ENCODE measurements at regions not wholly inside any gene's neighbourhood (a gene's known extent, or its start where the extent isn't known, plus 50 kb on each side); places are given as distances from the start of the nearest gene placed in this dataset.

DNA sequence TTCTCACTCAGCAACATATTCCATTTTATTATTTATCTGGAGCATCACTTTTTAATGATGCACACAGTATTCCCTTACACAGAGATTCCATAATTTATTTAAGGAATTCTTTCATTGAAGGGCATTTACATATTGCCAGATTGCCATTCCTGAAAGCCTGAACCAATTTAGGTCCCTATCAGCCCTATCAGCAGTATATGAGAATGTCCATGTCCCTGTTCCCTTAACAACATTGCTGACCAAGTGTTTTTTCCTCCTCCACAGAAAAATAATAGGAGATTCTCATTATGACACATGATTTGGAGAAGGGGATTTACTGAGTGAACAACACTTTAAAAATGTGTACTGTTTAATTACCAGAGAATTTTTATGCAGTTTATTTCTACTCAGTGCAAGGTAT lies 90.1 kb upstream of the PHOX2B start:
- H3K9me3 ChIP-seq = no peaks in the 10 kb centered on the region
- H3K27me3 ChIP-seq = no peaks in the 10 kb centered on the region
- no peak for DNase-seq
- H3K9ac ChIP-seq (ENCODE audit: low read depth in 2 of 2, low read length in 2 of 2) = no peak overlapping the region
- H3K4me1 ChIP-seq = no peaks in the 10 kb centered on the region
- TF ChIP-seq, protein P1, sequence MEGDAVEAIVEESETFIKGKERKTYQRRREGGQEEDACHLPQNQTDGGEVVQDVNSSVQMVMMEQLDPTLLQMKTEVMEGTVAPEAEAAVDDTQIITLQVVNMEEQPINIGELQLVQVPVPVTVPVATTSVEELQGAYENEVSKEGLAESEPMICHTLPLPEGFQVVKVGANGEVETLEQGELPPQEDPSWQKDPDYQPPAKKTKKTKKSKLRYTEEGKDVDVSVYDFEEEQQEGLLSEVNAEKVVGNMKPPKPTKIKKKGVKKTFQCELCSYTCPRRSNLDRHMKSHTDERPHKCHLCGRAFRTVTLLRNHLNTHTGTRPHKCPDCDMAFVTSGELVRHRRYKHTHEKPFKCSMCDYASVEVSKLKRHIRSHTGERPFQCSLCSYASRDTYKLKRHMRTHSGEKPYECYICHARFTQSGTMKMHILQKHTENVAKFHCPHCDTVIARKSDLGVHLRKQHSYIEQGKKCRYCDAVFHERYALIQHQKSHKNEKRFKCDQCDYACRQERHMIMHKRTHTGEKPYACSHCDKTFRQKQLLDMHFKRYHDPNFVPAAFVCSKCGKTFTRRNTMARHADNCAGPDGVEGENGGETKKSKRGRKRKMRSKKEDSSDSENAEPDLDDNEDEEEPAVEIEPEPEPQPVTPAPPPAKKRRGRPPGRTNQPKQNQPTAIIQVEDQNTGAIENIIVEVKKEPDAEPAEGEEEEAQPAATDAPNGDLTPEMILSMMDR (IDR thresholded peaks at IDR 0.05) = no peak
- intact Hi-C loops (cut with DNase I) = no loop called here
- no peaks in the 10 kb centered on the region for H3K36me3 ChIP-seq
- H3K4me3 ChIP-seq = no peak overlapping the region
- H3K27ac ChIP-seq = no peak overlapping the region

DNA sequence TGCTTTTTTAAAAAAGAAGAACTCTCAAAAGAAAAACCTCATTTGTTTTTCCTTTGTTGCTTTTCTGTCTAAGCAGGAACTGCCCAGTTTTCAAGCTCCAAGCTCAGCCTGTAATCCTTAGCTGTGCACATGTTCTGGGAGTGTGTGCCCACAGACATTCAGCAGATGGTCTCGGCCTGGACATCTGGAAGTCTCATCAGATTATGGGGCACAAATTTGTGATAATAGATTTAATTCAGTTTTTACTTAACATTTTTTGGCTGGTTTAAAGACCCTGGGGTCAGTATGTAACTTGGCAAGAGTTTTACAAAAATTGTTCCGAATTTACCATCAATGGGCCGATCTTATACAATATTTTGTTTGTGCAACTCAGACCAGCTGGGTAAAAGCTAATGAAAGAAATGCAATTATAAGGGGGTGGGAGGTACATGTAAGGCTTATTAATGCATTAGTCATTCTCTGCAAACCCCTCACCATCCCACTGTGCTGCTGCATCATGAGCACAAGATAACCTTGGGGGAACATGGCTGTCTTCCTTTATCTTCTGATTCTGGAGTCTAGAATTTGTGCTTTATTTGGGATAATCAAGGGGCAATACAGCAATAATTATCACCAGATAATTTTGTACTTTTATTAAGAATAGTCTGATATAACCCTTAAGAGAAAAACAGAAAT lies 86.9 kb upstream of the PHOX2B start:
- no peak overlapping the region for H3K27ac ChIP-seq
- intact Hi-C loops (cut with DNase I) = no loop called here
- no peaks in the 10 kb centered on the region for H3K27me3 ChIP-seq
- H3K9me3 ChIP-seq = no peaks in the 10 kb centered on the region
- no peak overlapping the region for H3K4me3 ChIP-seq
- no peak for DNase-seq
- no peaks in the 10 kb centered on the region for H3K4me1 ChIP-seq
- TF ChIP-seq, protein P1 (IDR thresholded peaks at IDR 0.05) = no peak
- no peaks in the 10 kb centered on the region for H3K36me3 ChIP-seq
- H3K9ac ChIP-seq (ENCODE audit: low read depth in 2 of 2, low read length in 2 of 2) = no peak overlapping the region

DNA sequence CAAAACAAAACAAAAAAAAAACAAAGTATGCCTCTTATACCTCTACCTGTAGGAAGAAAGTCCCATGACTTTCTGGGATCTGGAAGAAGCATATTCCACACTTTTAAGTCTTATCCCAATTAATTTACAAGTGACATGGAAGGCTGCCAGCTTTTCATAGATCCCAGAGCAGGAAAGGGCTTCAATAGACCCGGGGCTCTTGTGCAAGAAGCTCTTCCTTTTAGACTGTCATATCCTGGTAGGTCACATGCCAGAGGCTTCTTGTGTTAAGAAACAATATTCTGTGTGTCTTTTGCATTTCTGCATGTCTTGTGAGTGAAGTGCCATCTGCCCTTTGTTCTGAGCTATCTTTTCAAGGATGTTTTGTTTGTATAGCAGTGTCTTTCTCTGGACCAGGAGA lies 84.4 kb upstream of the PHOX2B start:
- H3K4me3 ChIP-seq = no peak overlapping the region
- H3K27ac ChIP-seq = no peak overlapping the region
- no peaks in the 10 kb centered on the region for H3K4me1 ChIP-seq
- H3K27me3 ChIP-seq = no peaks in the 10 kb centered on the region
- DNase-seq = no peak
- no peak overlapping the region for H3K9ac ChIP-seq (ENCODE audit: low read depth in 2 of 2, low read length in 2 of 2)
- intact Hi-C loops (cut with DNase I) = no loop called here
- H3K9me3 ChIP-seq = no peaks in the 10 kb centered on the region
- TF ChIP-seq, protein P1 (IDR thresholded peaks at IDR 0.05) = no peak
- H3K36me3 ChIP-seq = no peaks in the 10 kb centered on the region

DNA sequence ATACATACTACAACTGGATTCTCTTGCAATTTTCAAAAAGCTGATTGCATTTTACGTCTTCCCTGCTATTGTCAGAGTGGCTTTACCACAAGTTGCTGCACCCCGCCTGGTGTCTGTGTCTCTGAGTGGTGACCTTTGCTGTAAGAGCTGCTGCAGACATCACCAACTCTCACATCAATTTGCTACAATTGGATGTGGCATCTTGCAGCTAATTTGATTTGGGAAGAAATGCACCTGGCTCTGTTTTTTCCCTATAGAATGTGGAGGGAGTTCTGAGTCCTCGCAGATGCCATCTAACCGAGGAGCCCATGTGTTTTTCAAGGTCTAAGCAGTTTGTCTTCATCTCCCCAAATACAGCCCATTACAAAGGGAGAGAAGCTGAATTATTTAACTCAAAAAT lies 73.8 kb upstream of the PHOX2B start:
- Histone ChIP-seq H3K4me1 (no peaks in the 10 kb centered on the region), H3K9ac (ENCODE audit: low read depth in 2 of 2, low read length in 2 of 2) (no peak overlapping the region), H3K9me3 (no peaks in the 10 kb centered on the region), H3K27ac (no peak overlapping the region), H3K36me3 (no peaks in the 10 kb centered on the region), H3K27me3 (no peaks in the 10 kb centered on the region), H3K4me3 (no peak overlapping the region)
- intact Hi-C loops (cut with DNase I) = no loop called here
- DNase-seq = no peak
- TF ChIP-seq, protein P1 (IDR thresholded peaks at IDR 0.05) = no peak

DNA sequence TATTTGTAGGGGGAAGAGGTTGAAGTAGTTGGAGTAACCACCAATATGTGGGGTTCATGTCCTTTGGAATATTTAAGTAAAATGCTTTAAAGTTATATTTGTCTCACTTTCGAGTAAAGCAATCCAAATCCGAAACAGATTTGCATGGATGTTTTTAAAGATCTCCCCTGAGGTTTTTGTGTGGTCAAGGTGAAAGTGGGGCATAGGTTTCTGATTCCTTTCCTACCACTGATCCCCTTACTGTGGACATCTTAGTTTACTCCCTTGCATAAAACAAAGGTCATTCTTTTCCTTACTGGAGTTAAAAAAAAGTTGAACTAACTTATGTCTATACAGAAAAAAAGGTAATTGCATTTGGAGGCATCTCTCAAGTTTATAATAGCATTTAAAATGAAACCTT lies 71.9 kb upstream of the PHOX2B start:
- Histone ChIP-seq H3K9me3 (no peaks in the 10 kb centered on the region), H3K4me3 (no peak overlapping the region), H3K4me1 (no peaks in the 10 kb centered on the region), H3K27ac (no peak overlapping the region), H3K27me3 (no peaks in the 10 kb centered on the region), H3K36me3 (no peaks in the 10 kb centered on the region), H3K9ac (ENCODE audit: low read depth in 2 of 2, low read length in 2 of 2) (no peak overlapping the region)
- intact Hi-C loops (cut with DNase I) = no loop called here
- TF ChIP-seq, protein P1 (IDR thresholded peaks at IDR 0.05) = no peak
- no peak for DNase-seq
